Left ventricle myocardium inferior (tissue), 1 donor: ENCODE measurements at regions not wholly inside any gene's neighbourhood (a gene's known extent, or its start where the extent isn't known, plus 50 kb on each side); places are given as distances from the start of the nearest gene placed in this dataset.
"Not testable (repeated sequence)": the region's sequence is repeated elsewhere in the genome, so short reads cannot be mapped to it uniquely, and the experiment has no call there.

Experiments
- DNase-seq: peaks from one replicate; pipeline ENCODE4 v3.0.0-alpha.2; 2020
- H3K27ac ChIP-seq: fragments of 200-600 bp; replicated peaks from 2 replicates; pipeline ENCODE4 v1.8.0; 2021
- H3K27me3 ChIP-seq: fragments of 200-600 bp; 2 replicates; pipeline ENCODE4 v1.8.0; 2021; ENCODE audit warnings: low read depth
- H3K36me3 ChIP-seq: fragments of 200-600 bp; 2 replicates; pipeline ENCODE4 v1.8.0; 2021
- H3K4me1 ChIP-seq: fragments of 200-600 bp; 2 replicates; pipeline ENCODE4 v1.8.0; 2021
- H3K4me3 ChIP-seq: fragments of 200-600 bp; 2 replicates; pipeline ENCODE4 v1.8.0; 2021; ENCODE audit warnings: mild to moderate bottlenecking, moderate library complexity
- H3K9me3 ChIP-seq: fragments of 200-600 bp; replicated peaks from 2 replicates; pipeline ENCODE4 v1.8.0; 2021
- CTCF ChIP-seq: fragments of 200-600 bp; IDR thresholded peaks from 2 replicates; pipeline ENCODE4 v1.8.0; 2021; ENCODE audit warnings: antibody characterized with exemption, mild to moderate bottlenecking, borderline replicate concordance
- intact Hi-C: fragments of 100-400 bp; cut with micrococcal nuclease; formaldehyde crosslinking; loops from one replicate; pipeline ENCODE4 v1.11.0; 2022
- microRNA-seq: library from miRNA; unstranded; fragments of <30 nt; microRNA quantifications from one replicate; pipeline ENCODE4 v1.2.0, GENCODE V29; 2020
- donor health status: DM: no; HTN: yes; CAD: no; lungs with severe emphysema.

DNA sequence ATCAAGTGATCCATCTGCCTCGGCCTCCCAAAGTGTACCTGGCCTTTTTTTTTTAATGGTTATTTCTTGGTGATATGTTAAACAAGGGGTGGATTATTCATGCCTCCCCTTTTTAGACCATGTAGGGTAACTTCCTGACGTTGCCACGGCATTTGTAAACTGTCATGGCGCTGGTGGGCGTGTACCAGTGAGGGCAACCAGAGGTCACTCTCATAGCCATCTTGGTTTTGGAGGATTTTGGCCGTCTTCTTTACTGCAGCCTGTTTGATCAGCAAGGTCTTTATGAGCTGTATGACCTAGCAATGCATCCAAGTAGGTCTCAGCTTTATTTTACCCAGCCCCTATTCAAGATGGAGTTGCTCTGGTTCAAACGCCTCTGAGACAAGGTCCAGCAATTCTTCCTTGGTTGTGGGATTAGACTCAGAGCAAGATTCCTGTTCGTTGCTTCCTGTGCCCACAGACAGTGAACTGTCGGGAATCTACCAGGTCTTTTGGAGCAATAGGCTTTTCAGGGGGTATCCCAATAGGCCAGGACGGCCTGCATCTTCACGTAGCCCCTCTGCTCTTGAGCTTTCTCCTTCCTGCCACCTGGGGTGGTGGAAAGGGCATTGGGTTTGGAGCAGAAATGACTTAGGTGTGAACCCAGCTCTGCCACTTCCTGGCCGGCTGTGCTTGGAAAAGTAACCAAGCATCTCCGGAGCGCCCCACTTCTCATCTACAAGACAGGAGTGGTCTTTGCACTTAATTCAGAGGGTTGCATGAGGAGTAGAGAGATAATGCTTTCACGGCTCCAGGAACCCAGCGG, 52.9 kb upstream of the SEC14L1 start:
- peaks cover 28% of the 10 kb centered on the region for H3K36me3 ChIP-seq

DNA sequence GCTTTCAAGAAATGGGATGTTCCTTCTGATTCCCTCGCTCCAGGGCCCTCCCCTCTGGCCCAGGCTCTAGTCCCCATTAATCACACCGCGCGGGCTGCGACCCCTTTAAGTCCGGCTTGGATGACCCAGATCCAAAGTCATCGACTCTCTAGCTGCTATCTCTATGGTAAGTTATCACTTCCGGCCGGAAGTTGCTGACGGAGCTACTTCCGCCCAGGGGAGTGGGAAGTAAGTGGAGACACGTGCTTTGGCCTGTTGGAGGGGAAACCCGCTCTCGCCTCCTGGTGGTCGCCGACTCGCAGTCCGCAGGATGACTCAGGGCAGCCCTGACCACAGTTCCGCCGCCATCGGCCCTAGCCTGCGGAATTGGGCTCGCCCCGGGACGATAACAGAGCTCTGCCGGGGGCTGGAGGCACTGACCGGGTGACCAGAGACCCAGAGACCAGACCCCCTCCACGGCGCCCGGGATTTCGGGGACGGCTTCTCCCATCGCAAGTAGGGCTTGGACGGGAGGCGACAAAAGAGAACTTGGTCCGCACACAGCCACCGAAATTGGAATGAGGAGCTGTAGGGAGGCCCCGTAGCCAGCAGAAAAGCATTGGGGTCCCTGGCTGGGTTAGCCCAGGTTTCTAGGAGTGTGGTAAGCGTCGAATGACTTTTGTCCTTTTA, 52.2 kb upstream of the SEC14L1 start:
- H3K27me3 ChIP-seq = no peaks in the 10 kb centered on the region
- peaks cover 36% of the 10 kb centered on the region for H3K36me3 ChIP-seq
- no peaks in the 10 kb centered on the region for H3K9me3 ChIP-seq
- DNase-seq = peak; percentile 91
- peak overlapping the region; percentile 94 for H3K27ac ChIP-seq
- intact Hi-C loops = no loop called here
- peak; percentile 85 for TF ChIP-seq CTCF
- peaks cover 66% of the 10 kb centered on the region for H3K4me1 ChIP-seq
- H3K4me3 ChIP-seq = peak overlapping the region; percentile 91

More for the DNA sequence above, 52.9 kb upstream of the SEC14L1 start:
- DNase-seq = no peak
- intact Hi-C loops = loop anchor here (2.0 kb wide), 1 partner anchor 159 kb away; no protein-coding TSS in a partner anchor
- H3K4me1 ChIP-seq = peaks cover 61% of the 10 kb centered on the region
- H3K27ac ChIP-seq = peak overlapping the region; percentile 94
- H3K4me3 ChIP-seq = peak overlapping the region; percentile 91
- no peaks in the 10 kb centered on the region for H3K9me3 ChIP-seq
- no peaks in the 10 kb centered on the region for H3K27me3 ChIP-seq
- TF ChIP-seq CTCF = no peak

GRCh38 chr17:77089124-77089490, 51.7 kb upstream of the SEC14L1 start:
- Histone ChIP-seq H3K27me3 (no peaks in the 10 kb centered on the region), H3K4me1 (peaks cover 66% of the 10 kb centered on the region), H3K36me3 (peaks cover 41% of the 10 kb centered on the region), H3K27ac (peak overlapping the region; percentile 94), H3K4me3 (peak overlapping the region; percentile 91), H3K9me3 (no peaks in the 10 kb centered on the region)
- no peak for TF ChIP-seq CTCF
- intact Hi-C loops = no loop called here
- DNase-seq = no peak

- not testable (repeated sequence) for H3K9me3 ChIP-seq, DNase-seq, H3K27me3 ChIP-seq
- H3K27ac ChIP-seq = peak overlapping the region; percentile 94
- H3K4me1 ChIP-seq = peaks cover 71% of the 10 kb centered on the region
- H3K4me3 ChIP-seq = peak overlapping the region; percentile 91
- intact Hi-C loops = loop anchor here (10.0 kb wide), 1 partner anchor 115 kb away; no protein-coding TSS in a partner anchor
- H3K36me3 ChIP-seq = peaks cover 48% of the 10 kb centered on the region
Observed at GRCh38 chr17:77089949-77090348, 50.8 kb upstream of the SEC14L1 start.

DNA sequence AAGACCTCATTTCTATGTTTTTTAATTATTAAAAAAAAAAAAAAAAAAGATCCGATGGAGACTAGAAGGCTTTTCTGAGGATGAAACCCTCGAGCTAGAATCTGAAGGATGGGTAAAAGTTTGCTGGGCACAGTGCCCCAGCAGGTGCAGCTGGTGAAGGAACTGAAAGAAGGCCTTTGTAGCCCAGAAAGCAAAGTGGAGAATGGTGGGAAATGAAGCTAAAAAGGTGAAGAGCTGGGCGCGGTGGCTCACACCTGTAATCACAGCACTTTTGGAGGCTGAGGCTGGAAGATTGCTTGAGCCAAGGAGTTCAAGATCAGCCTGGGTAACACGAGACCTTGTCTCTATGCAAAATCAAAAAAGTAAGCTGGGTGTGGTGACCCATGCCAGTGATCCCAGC, 50.3 kb upstream of the SEC14L1 start:
- intact Hi-C loops = loop anchor here (10.0 kb wide), 1 partner anchor 114 kb away; no protein-coding TSS in a partner anchor
- peak overlapping the region; percentile 94 for H3K27ac ChIP-seq
- H3K4me3 ChIP-seq = peak overlapping the region; percentile 91
- TF ChIP-seq CTCF = no peak
- no peaks in the 10 kb centered on the region for H3K27me3 ChIP-seq
- peaks cover 76% of the 10 kb centered on the region for H3K4me1 ChIP-seq
- no peaks in the 10 kb centered on the region for H3K9me3 ChIP-seq
- peaks cover 53% of the 10 kb centered on the region for H3K36me3 ChIP-seq
- no peak for DNase-seq

Small RNAs in the stretch of these regions (microRNA-seq; reads per million reads assigned to microRNA genes)
- gene MIR6516 = 10.9 reads per million, percentile 29 among the genes with 10 or more reads in this experiment
